ENCODE measurements at regions not wholly inside any gene's neighbourhood (a gene's known extent, or its start where the extent isn't known, plus 50 kb on each side); places are given as distances from the start of the nearest gene placed in this dataset.
"Not testable (repeated sequence)": the region's sequence is repeated elsewhere in the genome, so short reads cannot be mapped to it uniquely, and the experiment has no call there.

DNA sequence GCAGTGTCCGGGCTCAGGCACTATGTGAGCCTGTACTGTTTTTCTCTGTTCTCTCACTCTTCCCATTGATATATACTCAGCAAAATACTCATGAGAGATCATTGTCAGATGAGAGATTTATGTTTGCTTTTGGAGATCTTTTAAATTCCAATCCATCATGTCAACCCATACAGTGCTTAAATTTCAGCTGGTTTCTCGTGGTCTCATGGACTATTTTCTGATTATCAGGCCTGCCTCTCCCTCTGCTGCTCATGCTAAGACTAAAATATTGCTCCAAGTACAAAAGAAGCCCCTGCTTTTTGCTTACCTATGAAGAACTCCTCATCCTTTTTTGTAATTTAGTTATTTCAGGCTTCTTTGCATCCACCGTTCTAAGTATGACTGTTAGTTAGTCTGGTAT, 547.2 kb downstream of the KCNJ2 start:
- ATAC-seq (no peak), DNase-seq (ENCODE audit: low spot score) (no peak)
- intact Hi-C loops (cut with DNase I), result no loop called here

- no peak for ATAC-seq
- intact Hi-C loops (cut with DNase I), result no loop called here
Measured at GRCh38 chr17:70717042-70717441, 547.7 kb downstream of the KCNJ2 start.

DNA sequence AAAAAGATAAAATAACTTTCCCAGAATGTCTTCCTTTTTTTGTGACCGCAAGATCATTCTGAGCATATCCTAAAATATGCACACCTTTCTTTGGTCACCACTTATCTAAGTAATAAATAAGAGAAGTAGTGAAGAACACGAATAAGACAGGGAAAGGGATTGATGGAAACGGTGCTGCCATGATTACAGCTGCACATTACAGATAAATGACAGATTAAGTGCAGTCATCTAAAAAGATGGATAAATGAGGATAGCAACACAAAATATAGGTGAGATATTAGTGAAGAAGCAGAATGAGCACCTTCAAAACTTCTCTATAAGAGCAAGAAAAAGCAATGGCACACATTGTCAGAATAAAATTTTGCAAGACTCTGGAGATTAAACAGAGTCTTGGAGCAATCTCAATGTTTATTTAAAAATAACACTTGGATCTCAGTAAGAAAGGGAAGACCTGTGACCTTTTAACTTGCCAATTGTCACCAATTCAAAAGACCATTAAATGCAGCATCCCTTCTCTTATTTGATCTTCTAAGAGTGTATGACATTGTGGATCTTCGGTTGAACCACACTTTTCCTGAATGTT, 567.1 kb downstream of the KCNJ2 start:
- intact Hi-C loops (cut with DNase I), result no loop called here
- no peak for DNase-seq (ENCODE audit: low spot score)
- no peak for ATAC-seq

More at GRCh38 chr17:70717042-70717441, 547.7 kb downstream of the KCNJ2 start:
- no peak for DNase-seq (ENCODE audit: low spot score)

- ATAC-seq (no peak), DNase-seq (ENCODE audit: low spot score) (no peak)
- intact Hi-C loops (cut with DNase I), result no loop called here
Measured at GRCh38 chr17:70739065-70739464, 569.7 kb downstream of the KCNJ2 start.

DNA sequence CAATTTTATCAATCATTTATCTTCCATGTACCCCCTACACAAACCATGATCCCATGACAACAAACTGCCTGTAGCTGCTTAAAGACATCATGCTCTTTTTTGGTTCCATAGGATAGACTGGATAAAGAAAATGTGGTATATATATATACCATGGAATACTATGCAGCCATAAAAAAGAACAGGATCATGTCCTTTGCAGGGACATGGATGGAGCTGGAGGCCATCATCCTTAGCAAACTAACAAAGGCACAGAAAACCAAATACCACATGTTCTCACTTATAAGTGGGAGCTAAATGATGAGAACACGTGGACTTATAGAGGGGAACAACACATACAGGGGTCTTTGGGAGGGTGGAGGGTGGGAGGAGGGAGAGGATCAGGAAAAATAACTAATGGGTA, 577.2 kb downstream of the KCNJ2 start:
- DNase-seq (ENCODE audit: low spot score); intact Hi-C loops (cut with DNase I); ATAC-seq: not testable (repeated sequence)

- intact Hi-C loops (cut with DNase I), result no loop called here
- no peak for DNase-seq (ENCODE audit: low spot score)
- no peak for ATAC-seq
Measured at GRCh38 chr17:70750983-70751382, 581.7 kb downstream of the KCNJ2 start.

DNA sequence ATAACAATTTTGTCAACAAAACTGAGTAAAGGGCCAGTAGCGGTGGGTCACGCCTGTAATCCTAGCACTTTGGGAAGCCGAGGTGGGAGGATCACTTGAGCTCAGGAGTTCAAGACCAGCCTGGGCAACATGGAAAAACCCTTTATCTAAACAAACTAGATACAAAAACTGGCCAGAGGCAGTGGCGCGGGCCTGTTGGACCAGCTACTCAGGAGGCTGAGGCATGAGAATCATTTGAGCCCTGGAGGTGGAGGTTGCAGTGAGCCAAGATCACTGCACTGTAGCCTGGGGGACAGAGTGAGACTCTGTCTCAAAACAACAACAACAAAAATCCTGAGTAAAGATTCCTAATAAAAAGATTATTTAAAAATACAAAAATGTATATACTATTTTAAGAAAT, 583.1 kb downstream of the KCNJ2 start:
- DNase-seq (ENCODE audit: low spot score); ATAC-seq; intact Hi-C loops (cut with DNase I): not testable (repeated sequence)

- intact Hi-C loops (cut with DNase I), result no loop called here
- DNase-seq (ENCODE audit: low spot score) (no peak), ATAC-seq (no peak)
Measured at GRCh38 chr17:70752966-70753467, 583.7 kb downstream of the KCNJ2 start.

GRCh38 chr17:70763018-70763417, 593.7 kb downstream of the KCNJ2 start:
- no peak for DNase-seq (ENCODE audit: low spot score)
- intact Hi-C loops (cut with DNase I), result no loop called here
- ATAC-seq, result no peak

DNA sequence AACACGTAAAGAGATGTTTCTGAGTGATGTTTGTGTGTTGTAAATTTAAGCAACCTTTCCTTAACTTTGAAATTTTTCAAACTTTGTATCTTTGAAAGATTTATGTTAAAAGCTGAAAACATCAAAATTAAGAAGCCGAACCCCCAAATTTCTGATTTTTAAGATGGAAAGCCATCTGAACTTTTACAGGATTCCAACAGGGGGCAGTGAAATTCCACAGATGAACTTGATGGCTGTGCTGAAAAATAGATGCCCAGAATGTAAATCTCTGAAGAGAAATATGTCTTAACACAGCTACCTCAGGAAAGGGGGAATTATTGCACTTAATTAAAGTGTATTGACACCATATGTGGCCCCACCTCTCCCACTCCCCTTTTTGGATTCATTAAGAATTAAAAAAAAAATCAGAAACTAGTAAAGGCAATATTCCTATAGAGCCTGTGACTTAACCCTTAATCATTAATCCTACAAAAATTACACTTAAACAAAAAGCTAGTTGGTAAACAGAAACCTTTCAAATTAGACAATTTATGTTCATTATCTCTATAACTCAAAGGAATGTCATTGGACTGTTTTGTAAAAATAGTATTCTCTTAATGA, 597.9 kb downstream of the KCNJ2 start:
- intact Hi-C loops (cut with DNase I), result no loop called here
- DNase-seq (ENCODE audit: low spot score) (no peak), ATAC-seq (no peak)

GRCh38 chr17:70769956-70770355, 600.6 kb downstream of the KCNJ2 start:
- ATAC-seq (no peak), DNase-seq (ENCODE audit: low spot score) (no peak)
- intact Hi-C loops (cut with DNase I), result no loop called here

DNA sequence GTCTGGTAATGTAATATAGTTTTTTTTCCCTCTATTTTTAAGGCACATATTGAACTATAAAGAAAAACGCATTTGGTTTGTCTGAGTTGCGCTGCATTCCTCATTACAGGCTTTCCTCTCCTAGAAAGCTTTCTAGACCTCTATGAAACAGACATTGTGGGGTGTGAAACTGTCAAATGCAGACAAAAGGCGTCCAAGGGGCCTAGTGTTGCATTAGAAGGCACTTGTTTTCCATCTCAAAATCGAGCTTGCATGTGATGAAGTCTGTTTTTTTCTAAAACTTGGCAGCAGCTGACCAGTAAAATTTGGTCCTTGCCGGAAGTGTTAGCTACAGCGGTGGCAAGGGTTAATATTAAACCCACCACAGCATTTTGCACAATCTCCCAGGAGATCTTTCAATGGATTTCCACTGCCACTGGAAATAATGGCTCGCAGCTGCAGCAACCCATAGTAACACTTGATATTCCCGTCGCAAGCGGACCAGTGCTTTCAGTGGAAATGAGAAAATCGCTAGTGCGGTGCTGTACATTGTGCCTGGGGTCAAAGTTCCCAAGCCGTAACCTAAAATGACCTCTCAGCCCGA, 602.6 kb downstream of the KCNJ2 start:
- no peak for DNase-seq (ENCODE audit: low spot score)
- intact Hi-C loops (cut with DNase I), result no loop called here
- ATAC-seq, result no peak

GRCh38 chr17:70772761-70773160, 603.4 kb downstream of the KCNJ2 start:
- DNase-seq (ENCODE audit: low spot score), result no peak
- ATAC-seq, result no peak
- intact Hi-C loops (cut with DNase I), result no loop called here

GRCh38 chr17:70773258-70773657, 603.9 kb downstream of the KCNJ2 start:
- intact Hi-C loops (cut with DNase I), result no loop called here
- DNase-seq (ENCODE audit: low spot score) (no peak), ATAC-seq (no peak)

- DNase-seq (ENCODE audit: low spot score) (no peak), ATAC-seq (no peak)
- intact Hi-C loops (cut with DNase I), result no loop called here
Measured at GRCh38 chr17:70774339-70775117, 605.2 kb downstream of the KCNJ2 start.

- DNase-seq (ENCODE audit: low spot score), result no peak
- ATAC-seq, result no peak
- intact Hi-C loops (cut with DNase I), result no loop called here
Measured at GRCh38 chr17:70775679-70776078, 606.3 kb downstream of the KCNJ2 start.

GRCh38 chr17:70776441-70776840, 607.1 kb downstream of the KCNJ2 start:
- intact Hi-C loops (cut with DNase I), result no loop called here
- ATAC-seq (no peak), DNase-seq (ENCODE audit: low spot score) (no peak)

DNA sequence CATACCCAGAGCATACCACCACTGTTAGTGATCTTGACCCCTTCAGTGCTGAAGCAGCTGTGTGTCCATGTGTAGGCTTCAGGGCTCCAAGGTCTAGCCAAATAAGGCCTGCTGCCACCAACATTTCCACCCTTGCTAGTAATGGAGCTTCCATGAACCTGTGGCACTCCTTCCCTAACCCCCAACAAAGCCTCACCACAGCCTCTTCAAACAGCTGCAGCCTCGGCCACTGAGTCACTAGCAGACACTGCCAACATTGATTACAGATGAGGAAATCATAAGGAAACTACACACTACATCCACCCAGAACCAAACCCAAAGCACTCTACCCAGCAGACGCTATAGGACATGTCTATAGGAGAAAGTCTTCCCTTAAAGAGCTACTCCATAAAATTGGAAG, 610.7 kb downstream of the KCNJ2 start:
- DNase-seq (ENCODE audit: low spot score) (no peak), ATAC-seq (no peak)
- intact Hi-C loops (cut with DNase I), result no loop called here

DNA sequence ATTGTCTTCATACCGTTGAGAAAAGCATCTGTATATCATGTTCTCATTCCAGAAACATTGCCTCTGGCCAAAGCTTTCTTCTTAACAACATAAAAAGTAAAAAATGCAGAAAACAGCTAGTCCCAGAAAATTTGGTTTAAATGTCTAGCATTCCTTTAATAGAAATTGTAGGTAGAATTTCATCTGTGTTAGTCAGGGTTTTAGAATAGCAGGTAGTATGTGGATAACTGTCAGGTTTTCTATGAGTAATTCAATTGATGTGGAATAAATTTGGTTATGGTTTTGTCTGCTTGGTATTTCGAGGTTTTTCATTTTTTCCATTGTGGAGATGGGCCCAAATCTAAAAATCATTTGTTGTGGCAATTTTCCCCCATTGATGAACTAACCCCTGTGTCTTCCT, 616.7 kb downstream of the KCNJ2 start:
- no peak for DNase-seq (ENCODE audit: low spot score)
- intact Hi-C loops (cut with DNase I), result no loop called here
- ATAC-seq, result no peak

DNA sequence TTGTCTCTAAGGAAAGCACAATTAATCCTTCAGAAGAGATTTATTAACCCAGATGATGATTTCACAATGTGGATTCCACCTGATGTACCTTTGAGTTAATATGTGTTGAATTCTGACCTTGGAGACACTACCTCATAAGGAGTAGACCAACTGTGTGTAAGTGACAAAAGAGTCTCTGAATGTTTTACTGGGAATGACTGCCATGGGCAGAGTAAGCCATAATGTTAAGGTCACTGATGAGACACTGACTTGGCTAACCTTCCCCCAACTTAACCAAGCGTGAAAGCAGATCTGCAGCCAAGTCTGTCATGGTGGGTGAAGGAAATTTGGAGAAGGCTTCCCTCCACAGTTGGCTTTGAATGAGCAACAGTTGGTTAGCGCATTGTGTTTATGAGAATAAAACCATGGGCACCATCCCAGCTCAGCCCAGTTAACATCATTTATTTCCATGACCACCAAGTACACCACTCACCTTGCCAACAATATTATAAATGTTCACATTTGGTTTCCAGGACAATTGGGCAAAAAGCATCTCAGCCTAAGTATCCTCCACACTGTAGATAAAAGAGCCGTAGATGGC, 618.5 kb downstream of the KCNJ2 start:
- ATAC-seq, result no peak
- DNase-seq (ENCODE audit: low spot score), result no peak
- intact Hi-C loops (cut with DNase I), result no loop called here

Data from sciatic nerve (tissue), 2 donors.